GM12872 (cell line): ENCODE measurements at regions not wholly inside any gene's neighbourhood (a gene's known extent, or its start where the extent isn't known, plus 50 kb on each side); places are given as distances from the start of the nearest gene placed in this dataset.

Experiments
- TF ChIP-seq, protein P1 (sequence below): IDR thresholded peaks from 3 replicates; pipeline ENCODE4 v1.5.1; 2011; ENCODE audit warnings: low read depth, mild to moderate bottlenecking, low read length, moderate library complexity; ENCODE audit not compliant: insufficient read depth

DNA sequence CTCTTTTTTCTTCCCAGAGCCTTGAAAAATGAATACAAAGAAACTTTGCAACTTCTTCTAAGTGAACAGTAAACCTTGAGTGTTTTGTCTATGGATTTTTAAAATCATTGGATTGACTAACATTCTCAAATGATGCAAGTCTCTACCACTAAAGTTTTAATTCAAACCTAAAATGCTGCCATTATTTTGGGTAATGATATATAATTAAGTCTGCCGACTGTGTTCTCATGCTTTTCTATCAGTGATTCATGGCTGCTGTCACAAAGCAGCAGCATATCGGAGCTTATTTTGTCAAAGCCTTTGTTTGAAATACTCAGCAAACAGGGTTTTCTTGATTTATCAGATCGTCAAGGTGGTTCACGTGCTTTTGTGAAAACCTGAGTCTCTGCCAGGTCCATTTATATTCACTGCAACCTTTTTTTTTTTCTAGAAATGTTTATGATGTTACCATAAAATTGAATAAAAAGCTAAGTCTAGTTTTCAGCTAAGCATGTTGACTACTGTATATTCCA is 96.3 kb downstream of the GJA1 start:
- TF ChIP-seq, protein P1, sequence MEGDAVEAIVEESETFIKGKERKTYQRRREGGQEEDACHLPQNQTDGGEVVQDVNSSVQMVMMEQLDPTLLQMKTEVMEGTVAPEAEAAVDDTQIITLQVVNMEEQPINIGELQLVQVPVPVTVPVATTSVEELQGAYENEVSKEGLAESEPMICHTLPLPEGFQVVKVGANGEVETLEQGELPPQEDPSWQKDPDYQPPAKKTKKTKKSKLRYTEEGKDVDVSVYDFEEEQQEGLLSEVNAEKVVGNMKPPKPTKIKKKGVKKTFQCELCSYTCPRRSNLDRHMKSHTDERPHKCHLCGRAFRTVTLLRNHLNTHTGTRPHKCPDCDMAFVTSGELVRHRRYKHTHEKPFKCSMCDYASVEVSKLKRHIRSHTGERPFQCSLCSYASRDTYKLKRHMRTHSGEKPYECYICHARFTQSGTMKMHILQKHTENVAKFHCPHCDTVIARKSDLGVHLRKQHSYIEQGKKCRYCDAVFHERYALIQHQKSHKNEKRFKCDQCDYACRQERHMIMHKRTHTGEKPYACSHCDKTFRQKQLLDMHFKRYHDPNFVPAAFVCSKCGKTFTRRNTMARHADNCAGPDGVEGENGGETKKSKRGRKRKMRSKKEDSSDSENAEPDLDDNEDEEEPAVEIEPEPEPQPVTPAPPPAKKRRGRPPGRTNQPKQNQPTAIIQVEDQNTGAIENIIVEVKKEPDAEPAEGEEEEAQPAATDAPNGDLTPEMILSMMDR = no peak

DNA sequence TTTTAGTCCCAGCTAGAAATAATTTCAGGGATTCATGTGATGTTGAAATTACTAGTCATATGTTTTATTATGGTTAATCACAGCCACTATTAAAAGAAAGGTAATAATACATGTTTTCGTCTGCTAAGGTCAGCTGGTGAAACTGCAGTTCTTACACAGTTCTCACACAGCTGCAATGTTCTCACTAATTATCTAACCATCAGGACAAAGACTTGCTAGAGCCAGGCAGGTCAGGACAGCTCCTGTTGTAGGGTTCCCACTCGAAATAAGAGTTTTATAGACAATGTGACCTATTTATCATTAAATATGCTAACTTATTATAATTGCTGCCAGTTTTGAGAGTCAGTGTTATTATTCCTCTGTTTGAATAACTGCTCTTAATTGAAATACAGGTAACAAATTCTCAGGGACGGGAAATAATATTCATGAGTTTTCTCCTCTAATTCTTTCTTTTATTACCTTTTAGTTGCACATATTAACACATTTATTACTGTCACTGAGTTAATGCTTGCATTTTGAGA is 97.9 kb downstream of the GJA1 start:
- TF ChIP-seq, protein P1 = no peak

DNA sequence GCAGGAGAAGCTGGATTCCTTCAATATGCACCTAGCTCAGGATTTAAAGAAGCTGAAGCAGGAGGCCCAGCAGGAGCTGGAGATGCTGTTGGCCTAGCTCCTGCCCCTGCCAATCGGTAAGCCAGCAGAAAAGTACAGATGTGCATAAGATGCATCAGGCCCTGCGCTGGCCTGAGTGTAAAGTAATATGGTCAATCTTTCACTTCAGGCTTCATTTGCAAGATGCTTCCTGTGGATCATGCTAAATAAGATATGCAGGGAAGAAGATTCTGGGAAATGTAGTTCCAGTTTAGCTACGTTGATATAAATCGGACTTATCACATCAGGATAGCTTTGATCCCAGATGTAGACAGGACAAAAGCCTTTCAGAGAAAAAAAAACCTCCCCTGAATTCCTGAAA is 100.3 kb downstream of the GJA1 start:
- TF ChIP-seq, protein P1 = no peak

DNA sequence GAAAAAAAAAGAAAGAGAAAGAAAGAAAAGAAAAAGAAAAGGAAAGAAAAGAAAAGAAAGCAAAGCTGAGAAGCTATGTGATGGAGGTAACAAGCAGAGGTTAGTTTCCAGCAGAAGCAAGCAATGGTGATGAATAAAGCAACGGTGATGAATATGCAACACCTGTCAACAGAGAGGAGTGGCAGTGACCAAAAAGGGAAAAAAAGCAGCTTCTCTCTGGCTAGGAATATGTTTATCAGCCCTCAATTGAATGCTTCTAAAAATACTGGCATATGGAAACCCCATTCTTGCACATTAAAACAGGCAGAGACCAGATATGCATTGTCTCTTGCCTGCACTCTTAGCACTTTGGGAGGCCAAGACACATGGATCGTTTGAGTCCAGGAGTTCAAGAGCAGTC is 100.9 kb downstream of the GJA1 start:
- TF ChIP-seq, protein P1 = no peak

DNA sequence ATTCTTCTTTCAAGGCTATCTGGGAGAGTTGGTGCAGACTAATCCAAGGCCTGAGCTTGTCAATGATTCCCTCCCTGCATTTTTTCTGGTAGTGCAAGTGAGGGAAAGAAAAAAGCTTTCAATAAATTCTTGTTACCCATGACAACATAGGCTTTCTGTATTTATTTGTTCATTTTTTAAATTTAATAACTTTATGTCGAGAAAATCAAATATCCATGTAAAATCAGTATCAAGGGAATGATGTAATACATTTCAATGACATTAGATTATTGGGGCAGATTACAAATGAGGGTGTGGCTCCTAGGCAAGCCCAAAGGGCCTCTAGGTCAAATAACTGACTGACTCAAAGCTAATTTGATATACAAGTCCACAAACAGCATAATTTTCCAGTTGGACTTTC is 104.0 kb downstream of the GJA1 start:
- TF ChIP-seq, protein P1 = no peak

DNA sequence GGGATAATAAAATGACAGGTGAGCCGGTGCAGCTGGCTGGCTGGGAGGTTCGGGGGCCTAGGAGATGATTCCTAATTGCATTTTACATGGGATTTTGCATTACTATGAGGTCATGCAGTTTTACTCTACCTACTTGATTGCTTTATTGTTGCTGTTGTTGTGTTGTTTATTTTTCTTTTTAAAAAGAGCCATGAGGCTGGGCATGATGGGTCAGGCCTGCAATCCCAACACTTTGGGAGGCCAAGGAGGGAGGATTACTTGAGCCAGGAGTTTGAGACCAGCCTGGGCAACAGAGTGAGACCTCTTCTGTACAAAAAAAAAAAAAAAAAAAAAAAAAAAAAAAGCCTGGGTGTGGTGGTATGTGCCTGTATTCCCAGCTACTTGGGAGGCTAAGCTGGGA is 104.8 kb downstream of the GJA1 start:
- TF ChIP-seq, protein P1 = no peak

DNA sequence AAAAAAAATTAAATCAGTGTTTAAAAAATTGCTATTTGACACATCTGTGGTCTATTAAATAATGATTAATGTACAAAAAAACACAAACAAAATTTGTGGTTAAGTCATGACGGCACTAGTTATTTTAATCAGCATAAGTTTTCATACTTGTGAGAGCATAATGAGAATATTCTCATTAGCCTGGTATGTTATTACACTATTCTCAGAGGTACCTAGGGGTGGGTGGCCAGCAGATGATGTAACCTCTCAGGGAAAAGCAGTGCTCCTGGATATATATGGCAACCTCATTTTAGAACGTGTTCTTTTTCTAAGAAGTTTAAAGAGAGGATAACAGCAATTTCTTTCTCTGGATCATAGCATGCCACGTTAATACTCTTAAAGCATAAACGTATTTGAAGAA is 109.2 kb downstream of the GJA1 start:
- TF ChIP-seq, protein P1 = no peak
